H9 (cell line): ENCODE measurements at regions not wholly inside any gene's neighbourhood (a gene's known extent, or its start where the extent isn't known, plus 50 kb on each side); places are given as distances from the start of the nearest gene placed in this dataset.

Experiments
- DNase-seq: peaks from one replicate; pipeline ENCODE4 v3.0.0-alpha.2; 2017
- H2AFZ ChIP-seq: one replicate; pipeline ENCODE4 v1.6.1; 2013; ENCODE audit warnings: mild to moderate bottlenecking, low read length, control low read depth, moderate library complexity
- H2AK5ac ChIP-seq: 2 replicates; pipeline ENCODE4 v1.6.1; 2013; ENCODE audit warnings: low read length, control low read depth, mixed read lengths; ENCODE audit not compliant: insufficient read length
- H2BK120ac ChIP-seq: one replicate; pipeline ENCODE4 v1.6.1; 2013; ENCODE audit warnings: low read depth, mild to moderate bottlenecking, low read length, control low read depth, inconsistent platforms; ENCODE audit not compliant: poor library complexity, severe bottlenecking
- H2BK12ac ChIP-seq: 2 replicates; pipeline ENCODE4 v1.6.1; 2013; ENCODE audit warnings: low read length, control low read depth, mixed read lengths, low read depth; ENCODE audit not compliant: insufficient read length
- H2BK15ac ChIP-seq: 2 replicates; pipeline ENCODE4 v1.6.1; 2013; ENCODE audit warnings: low read depth, low read length, control low read depth
- H2BK20ac ChIP-seq: one replicate; pipeline ENCODE4 v1.6.1; 2013; ENCODE audit warnings: low read depth, mild to moderate bottlenecking, low read length, control low read depth, inconsistent platforms; ENCODE audit not compliant: poor library complexity, severe bottlenecking
- H2BK5ac ChIP-seq: 2 replicates; pipeline ENCODE4 v1.6.1; 2013; ENCODE audit warnings: low read length, control low read depth, mixed read lengths; ENCODE audit not compliant: insufficient read length
- H3K14ac ChIP-seq: 2 replicates; pipeline ENCODE4 v1.6.1; 2013; ENCODE audit warnings: low read length, control low read depth; ENCODE audit not compliant: insufficient read depth
- H3K18ac ChIP-seq: 2 replicates; pipeline ENCODE4 v1.6.1; 2013; ENCODE audit warnings: low read depth, mild to moderate bottlenecking, mixed read lengths, low read length, control low read depth; ENCODE audit not compliant: insufficient read length
- H3K23ac ChIP-seq: 2 replicates; pipeline ENCODE4 v1.6.1; 2013; ENCODE audit warnings: low read length, control low read depth, mixed read lengths, low read depth; ENCODE audit not compliant: insufficient read length
- H3K23me2 ChIP-seq: 2 replicates; pipeline ENCODE4 v1.6.1; 2013; ENCODE audit warnings: low read depth, mild to moderate bottlenecking, mixed read lengths, low read length, control low read depth; ENCODE audit not compliant: insufficient read length, poor library complexity, severe bottlenecking
- H3K27ac ChIP-seq: 2 replicates; pipeline ENCODE4 v1.5.1; 2013; ENCODE audit warnings: low read length, control low read depth, mixed read lengths, low read depth; ENCODE audit not compliant: insufficient read length
- H3K27me3 ChIP-seq: 2 replicates; pipeline ENCODE4 v1.6.1; 2013; ENCODE audit warnings: low read length, control low read depth, inconsistent platforms; ENCODE audit not compliant: insufficient read depth
- H3K4ac ChIP-seq: 2 replicates; pipeline ENCODE4 v1.6.1; 2013; ENCODE audit warnings: low read depth, mild to moderate bottlenecking, control low read depth, inconsistent platforms, low read length, moderate library complexity
- H3K4me1 ChIP-seq: 2 replicates; pipeline ENCODE4 v1.6.1; 2013; ENCODE audit warnings: low read length, control low read depth, inconsistent platforms; ENCODE audit not compliant: insufficient read depth
- H3K4me2 ChIP-seq: 2 replicates; pipeline ENCODE4 v1.6.1; 2013; ENCODE audit warnings: low read length, control low read depth, mixed read lengths; ENCODE audit not compliant: insufficient read length, insufficient read depth
- H3K56ac ChIP-seq: 2 replicates; pipeline ENCODE4 v1.6.1; 2013; ENCODE audit warnings: low read depth, mild to moderate bottlenecking, mixed read lengths, low read length, control low read depth; ENCODE audit not compliant: insufficient read length
- H3K79me1 ChIP-seq: 2 replicates; pipeline ENCODE4 v1.6.1; 2013; ENCODE audit warnings: low read depth, mild to moderate bottlenecking, moderate library complexity, low read length, control low read depth, inconsistent platforms; ENCODE audit not compliant: insufficient read depth, poor library complexity, severe bottlenecking
- H3K79me2 ChIP-seq: 2 replicates; pipeline ENCODE4 v1.6.1; 2013; ENCODE audit warnings: low read length, control low read depth, inconsistent platforms; ENCODE audit not compliant: insufficient read depth
- H3K9ac ChIP-seq: 2 replicates; pipeline ENCODE4 v1.6.1; 2013; ENCODE audit warnings: low read length, control low read depth, mixed read lengths; ENCODE audit not compliant: insufficient read length; ENCODE audit errors: extremely low read depth
- H3K9me3 ChIP-seq: one replicate; pipeline ENCODE4 v1.6.1; 2013; ENCODE audit warnings: low read depth, low read length, inconsistent platforms; ENCODE audit not compliant: control insufficient read depth
- H3T11ph ChIP-seq: one replicate; pipeline ENCODE4 v1.6.1; 2013; ENCODE audit warnings: mild to moderate bottlenecking, low read length, control low read depth, inconsistent platforms
- H4K20me1 ChIP-seq: one replicate; pipeline ENCODE4 v1.6.1; 2013; ENCODE audit not compliant: control insufficient read depth, insufficient read length, insufficient read depth
- H4K5ac ChIP-seq: 2 replicates; pipeline ENCODE4 v1.6.1; 2013; ENCODE audit warnings: low read depth, mild to moderate bottlenecking, mixed read lengths, low read length, control low read depth; ENCODE audit not compliant: insufficient read length
- H4K8ac ChIP-seq: replicated peaks from 2 replicates; pipeline ENCODE4 v1.6.1; 2013; ENCODE audit warnings: low read length, control low read depth, mixed read lengths, low read depth; ENCODE audit not compliant: insufficient read length
- H4K91ac ChIP-seq: 2 replicates; pipeline ENCODE4 v1.6.1; 2013; ENCODE audit warnings: low read depth, mild to moderate bottlenecking, moderate library complexity, mixed read lengths, low read length, control low read depth; ENCODE audit not compliant: insufficient read length
- H3K27ac Mint-ChIP-seq, 3 experiments: 2 replicates in 2 of 3; 3 replicates in 1 of 3; pipeline ENCODE4 v1.8.0; 2020 to 2021; ENCODE audit warnings: mixed read lengths in 3 of 3, mild to moderate bottlenecking in 1 of 3, moderate library complexity in 1 of 3
- H3K27me3 Mint-ChIP-seq: 2 replicates; pipeline ENCODE4 v1.8.0; 2021; ENCODE audit warnings: low read depth, mild to moderate bottlenecking, moderate library complexity, mixed read lengths
- H3K36me3 Mint-ChIP-seq, 3 experiments: 2 replicates in 2 of 3; 3 replicates in 1 of 3; pipeline ENCODE4 v1.8.0; 2020 to 2021; ENCODE audit warnings: low read depth in 3 of 3, mixed read lengths in 3 of 3; ENCODE audit not compliant: insufficient read depth in 1 of 3
- H3K4me1 Mint-ChIP-seq, 2 experiments: 2 replicates each; pipeline ENCODE4 v1.8.0; 2020; ENCODE audit warnings: mixed read lengths in 2 of 2
- H3K4me3 Mint-ChIP-seq, 2 experiments: 2 replicates in 1 of 2; 3 replicates in 1 of 2; pipeline ENCODE4 v1.8.0; 2020 to 2021; ENCODE audit warnings: mild to moderate bottlenecking in 2 of 2, mixed read lengths in 2 of 2, moderate library complexity in 1 of 2
- H3K9me3 Mint-ChIP-seq, 2 experiments: 2 replicates in 1 of 2; 3 replicates in 1 of 2; pipeline ENCODE4 v1.8.0; 2020; ENCODE audit warnings: mild to moderate bottlenecking in 2 of 2, mixed read lengths in 2 of 2, moderate library complexity in 1 of 2
- CTCF ChIP-seq: fragments of 200-600 bp; sonication (generic); conservative IDR thresholded peaks from 3 replicates; pipeline ENCODE4 v1.8.0; 2021; ENCODE audit warnings: antibody characterized with exemption, mild to moderate bottlenecking
- WGBS: extraction: QIAGEN DNeasy Blood & Tissue Kit; methylation state at CpG from one replicate; pipeline ENCODE4 v1.1.7; 2013; ENCODE audit warnings: missing lambda C conversion rate, low lambda C conversion rate, mixed read lengths; ENCODE audit not compliant: insufficient read length; ENCODE audit errors: extremely low coverage; 5-methylcytosine and 5-hydroxymethylcytosine counted together

GRCh38 chr2:183389546-183390080 lies 265.4 kb downstream of the NUP35 start:
- Histone ChIP-seq H4K91ac (no peak overlapping the region), H3K27ac (no peak overlapping the region), H3K79me1 (no peaks in the 10 kb centered on the region), H2BK12ac (no peak overlapping the region), H3K56ac (no peak overlapping the region), H2BK15ac (no peak overlapping the region), H3K4me1 (no peaks in the 10 kb centered on the region), H3K14ac (no peak overlapping the region), H3K27me3 (no peaks in the 10 kb centered on the region), H2BK120ac (no peak overlapping the region), H2AFZ (no peak overlapping the region), H4K20me1 (no peaks in the 10 kb centered on the region), H4K5ac (no peak overlapping the region), H3K23me2 (no peaks in the 10 kb centered on the region), H3K9ac (no peak overlapping the region), H3K23ac (no peak overlapping the region), H3K79me2 (no peaks in the 10 kb centered on the region), H3T11ph (no peak overlapping the region), H2AK5ac (no peak overlapping the region), H4K8ac (no peak overlapping the region), H3K4ac (no peak overlapping the region), H2BK5ac (no peak overlapping the region), H3K18ac (no peak overlapping the region), H3K9me3 (no peaks in the 10 kb centered on the region), H2BK20ac (no peak overlapping the region), H3K4me2 (no peak overlapping the region)
- TF ChIP-seq CTCF: no peak
- H3K27ac Mint-ChIP-seq: no peak overlapping the region
- no peaks in the 10 kb centered on the region; the same call in 1 of the 2 replicates for H3K27me3 Mint-ChIP-seq
- no peak for DNase-seq
- H3K36me3 Mint-ChIP-seq: peaks cover 8 to 27% (median 21%) of the 10 kb centered on the region in 3 experiments
- no peak overlapping the region; a peak in 1 of 5 replicates for H3K4me3 Mint-ChIP-seq
- no CpG with 5 or more reads among the region's 2 CpGs for WGBS
- H3K4me1 Mint-ChIP-seq: no peaks in the 10 kb centered on the region
- H3K9me3 Mint-ChIP-seq: peaks cover 31% of the 10 kb centered on the region in 2 experiments
